ENCODE measurements at regions not wholly inside any gene's neighbourhood (a gene's known extent, or its start where the extent isn't known, plus 50 kb on each side); places are given as distances from the start of the nearest gene placed in this dataset.
"Not testable (repeated sequence)": the region's sequence is repeated elsewhere in the genome, so short reads cannot be mapped to it uniquely, and the experiment has no call there.

DNA sequence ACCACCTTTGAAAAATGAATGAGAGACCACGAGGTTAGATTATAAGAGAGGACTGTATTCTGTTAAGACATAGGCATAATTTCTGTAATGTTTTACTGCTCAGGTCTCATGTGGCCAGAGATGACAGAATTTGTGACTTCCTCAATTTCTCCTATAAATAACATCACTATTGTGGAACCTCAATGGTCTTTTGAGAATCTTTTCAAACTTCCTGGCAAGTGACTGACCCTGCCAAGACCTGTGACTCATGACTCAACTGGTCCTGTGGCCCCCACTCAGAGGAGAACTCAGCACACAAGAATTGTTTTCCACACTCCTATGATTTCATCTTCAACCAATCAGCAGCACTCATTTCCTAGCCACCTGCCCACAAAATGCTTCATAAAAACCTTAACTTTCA, 508.2 kb upstream of the ATP2B1 start:
- peaks cover 0 to 4% of the 10 kb centered on the region in 2 donors for H3K4me1 Mint-ChIP-seq (ENCODE audit: low read depth in 2 of 2)
- no peak overlapping the region for H3K27ac Mint-ChIP-seq
- no peaks in the 10 kb centered on the region for H3K9me3 Mint-ChIP-seq
- no peak for DNase-seq
- no peak for ATAC-seq (replicated peaks)
- no peaks in the 10 kb centered on the region for H3K36me3 Mint-ChIP-seq (ENCODE audit: insufficient read depth)
- H3K27me3 Mint-ChIP-seq, result peaks cover 6 to 18% of the 10 kb centered on the region in 2 donors
- no peak overlapping the region for H3K4me3 Mint-ChIP-seq

DNA sequence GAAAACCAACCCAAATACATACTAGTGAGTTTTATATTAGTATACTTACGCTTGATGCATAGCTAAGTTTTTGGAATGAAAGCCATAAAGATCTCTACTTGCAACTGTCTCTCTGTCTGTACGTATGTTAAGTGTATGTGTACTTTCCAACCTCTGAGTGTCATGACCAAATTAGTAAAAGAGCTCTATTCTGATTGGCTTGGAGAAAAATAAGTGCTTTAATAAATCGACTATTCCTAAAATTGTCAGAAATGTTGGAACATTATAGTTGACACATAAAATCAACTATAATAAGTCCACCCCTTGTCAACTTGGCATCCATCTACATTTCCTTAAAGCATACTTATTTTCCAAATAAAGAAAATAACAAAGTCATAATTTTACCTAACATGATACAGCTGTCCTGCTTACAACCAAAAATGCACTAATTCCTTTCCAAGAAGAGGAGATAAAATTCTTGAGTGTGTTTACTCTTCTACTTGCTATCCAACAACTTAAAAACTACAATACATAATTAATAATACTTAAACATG, 507.4 kb upstream of the ATP2B1 start:
- H3K27me3 Mint-ChIP-seq, result peaks cover 6 to 14% of the 10 kb centered on the region in 2 donors
- no peaks in the 10 kb centered on the region for H3K36me3 Mint-ChIP-seq (ENCODE audit: insufficient read depth)
- no peak for DNase-seq
- no peaks in the 10 kb centered on the region for H3K9me3 Mint-ChIP-seq
- H3K27ac Mint-ChIP-seq, result no peak overlapping the region
- H3K4me1 Mint-ChIP-seq (ENCODE audit: low read depth in 2 of 2), result peaks cover 0 to 4% of the 10 kb centered on the region in 2 donors
- no peak for ATAC-seq (replicated peaks)
- no peak overlapping the region for H3K4me3 Mint-ChIP-seq

- ATAC-seq (replicated peaks), result no peak
- Mint-ChIP-seq H3K4me1 (ENCODE audit: low read depth in 2 of 2) (no peaks in the 10 kb centered on the region), H3K27ac (no peak overlapping the region), H3K27me3 (peaks cover 6% of the 10 kb centered on the region in 2 donors), H3K9me3 (peaks cover 1 to 18% of the 10 kb centered on the region in 2 donors), H3K4me3 (no peak overlapping the region), H3K36me3 (ENCODE audit: insufficient read depth) (no peaks in the 10 kb centered on the region)
- no peak for DNase-seq
Measured at GRCh38 chr12:90211017-90211416, 502.4 kb upstream of the ATP2B1 start.

- ATAC-seq (replicated peaks) (no peak), DNase-seq (no peak)
- Mint-ChIP-seq H3K27ac (no peak overlapping the region), H3K36me3 (ENCODE audit: insufficient read depth) (no peaks in the 10 kb centered on the region), H3K4me3 (no peak overlapping the region), H3K27me3 (peaks cover 2 to 8% of the 10 kb centered on the region in 2 donors), H3K4me1 (ENCODE audit: low read depth in 2 of 2) (no peaks in the 10 kb centered on the region), H3K9me3 (peaks cover 1 to 18% of the 10 kb centered on the region in 2 donors)
Measured at GRCh38 chr12:90209029-90209428, 500.4 kb upstream of the ATP2B1 start.

GRCh38 chr12:90208379-90208778, 499.7 kb upstream of the ATP2B1 start:
- not testable (repeated sequence) for H3K4me1 Mint-ChIP-seq (ENCODE audit: low read depth in 2 of 2); ATAC-seq (replicated peaks); H3K36me3 Mint-ChIP-seq (ENCODE audit: insufficient read depth); H3K4me3 Mint-ChIP-seq; DNase-seq; H3K27ac Mint-ChIP-seq
- H3K9me3 Mint-ChIP-seq, result peaks cover 1 to 18% of the 10 kb centered on the region in 2 donors
- peaks cover 6 to 15% of the 10 kb centered on the region in 2 donors for H3K27me3 Mint-ChIP-seq

DNA sequence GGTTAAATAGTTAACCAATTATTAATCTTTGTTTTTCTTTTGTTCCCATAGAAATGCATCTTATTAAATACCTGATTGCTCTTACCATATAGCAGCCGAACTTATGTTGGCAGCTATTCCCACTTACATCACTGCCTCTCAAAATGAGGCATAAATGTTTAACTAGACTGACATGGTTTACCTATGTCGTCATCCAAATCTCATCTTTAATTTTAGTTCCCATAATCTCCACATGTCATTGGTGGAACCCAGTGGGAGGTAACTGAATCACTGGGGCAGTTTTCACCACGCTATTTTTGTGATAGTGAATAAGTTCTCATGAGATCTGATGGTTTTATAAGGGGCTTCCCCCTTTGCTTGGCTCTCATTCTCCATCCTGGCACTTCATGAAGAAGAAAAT, 499.2 kb upstream of the ATP2B1 start:
- H3K36me3 Mint-ChIP-seq (ENCODE audit: insufficient read depth), result no peaks in the 10 kb centered on the region
- no peaks in the 10 kb centered on the region for H3K4me1 Mint-ChIP-seq (ENCODE audit: low read depth in 2 of 2)
- H3K4me3 Mint-ChIP-seq, result no peak overlapping the region
- no peak for ATAC-seq (replicated peaks)
- DNase-seq, result no peak
- no peak overlapping the region for H3K27ac Mint-ChIP-seq
- H3K9me3 Mint-ChIP-seq, result peaks cover 1 to 18% of the 10 kb centered on the region in 2 donors
- H3K27me3 Mint-ChIP-seq, result peaks cover 8 to 11% of the 10 kb centered on the region in 2 donors

DNA sequence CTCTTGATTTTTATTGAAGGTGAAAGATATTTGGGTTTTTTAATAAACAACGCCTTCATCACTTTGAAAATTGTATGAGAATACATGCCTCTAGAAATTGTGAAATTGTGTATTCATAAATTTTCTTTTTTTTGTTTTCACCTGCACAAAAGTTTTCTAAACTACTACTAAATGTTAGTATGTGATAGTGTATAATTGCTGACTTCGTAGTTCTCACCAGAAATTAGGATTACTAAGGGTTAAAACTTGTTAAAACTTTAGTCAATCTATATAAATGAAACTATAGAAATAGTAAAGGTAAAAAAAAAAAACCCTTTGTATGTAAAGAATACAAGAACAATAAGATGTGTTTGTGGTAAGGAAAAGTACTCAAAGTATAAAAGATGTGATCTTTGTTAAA, 496.5 kb upstream of the ATP2B1 start:
- peaks cover 8 to 10% of the 10 kb centered on the region in 2 donors for H3K27me3 Mint-ChIP-seq
- no peak overlapping the region for H3K4me3 Mint-ChIP-seq
- no peak overlapping the region for H3K27ac Mint-ChIP-seq
- ATAC-seq (replicated peaks) (no peak), DNase-seq (no peak)
- peaks cover 1 to 11% of the 10 kb centered on the region in 2 donors for H3K9me3 Mint-ChIP-seq
- no peaks in the 10 kb centered on the region for H3K4me1 Mint-ChIP-seq (ENCODE audit: low read depth in 2 of 2)
- H3K36me3 Mint-ChIP-seq (ENCODE audit: insufficient read depth), result no peaks in the 10 kb centered on the region

- H3K9me3 Mint-ChIP-seq, result peaks cover 0 to 7% of the 10 kb centered on the region in 2 donors
- H3K4me1 Mint-ChIP-seq (ENCODE audit: low read depth in 2 of 2), result no peaks in the 10 kb centered on the region
- DNase-seq (no peak), ATAC-seq (replicated peaks) (no peak)
- H3K36me3 Mint-ChIP-seq (ENCODE audit: insufficient read depth), result no peaks in the 10 kb centered on the region
- no peak overlapping the region for H3K27ac Mint-ChIP-seq
- peaks cover 8 to 10% of the 10 kb centered on the region in 2 donors for H3K27me3 Mint-ChIP-seq
- no peak overlapping the region for H3K4me3 Mint-ChIP-seq
Measured at GRCh38 chr12:90203556-90203955, 494.9 kb upstream of the ATP2B1 start.

DNA sequence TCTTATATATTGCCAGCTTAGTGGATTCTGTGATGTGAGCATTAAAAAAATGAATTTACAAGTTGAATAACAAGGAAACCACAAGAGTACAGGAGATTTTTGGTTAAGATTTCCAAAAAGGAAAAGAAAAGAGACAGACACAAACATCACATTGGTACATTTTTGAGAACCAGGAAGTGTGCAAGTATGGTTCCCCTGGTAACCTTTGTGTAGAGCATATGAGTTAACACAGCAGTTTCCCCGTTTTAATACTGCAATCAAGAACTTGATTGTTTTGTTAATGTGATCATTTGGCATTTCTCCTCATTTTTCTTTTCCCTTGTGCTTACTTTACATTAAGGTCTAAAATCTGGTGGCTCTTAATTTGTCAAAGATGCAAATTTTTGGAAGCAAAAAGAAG, 490.4 kb upstream of the ATP2B1 start:
- no peak for DNase-seq
- no peaks in the 10 kb centered on the region for H3K36me3 Mint-ChIP-seq (ENCODE audit: insufficient read depth)
- peaks cover 7 to 8% of the 10 kb centered on the region in 2 donors for H3K27me3 Mint-ChIP-seq
- H3K4me1 Mint-ChIP-seq (ENCODE audit: low read depth in 2 of 2), result no peaks in the 10 kb centered on the region
- ATAC-seq (replicated peaks), result no peak
- no peak overlapping the region for H3K4me3 Mint-ChIP-seq
- H3K27ac Mint-ChIP-seq, result no peak overlapping the region
- H3K9me3 Mint-ChIP-seq, result no peaks in the 10 kb centered on the region

DNA sequence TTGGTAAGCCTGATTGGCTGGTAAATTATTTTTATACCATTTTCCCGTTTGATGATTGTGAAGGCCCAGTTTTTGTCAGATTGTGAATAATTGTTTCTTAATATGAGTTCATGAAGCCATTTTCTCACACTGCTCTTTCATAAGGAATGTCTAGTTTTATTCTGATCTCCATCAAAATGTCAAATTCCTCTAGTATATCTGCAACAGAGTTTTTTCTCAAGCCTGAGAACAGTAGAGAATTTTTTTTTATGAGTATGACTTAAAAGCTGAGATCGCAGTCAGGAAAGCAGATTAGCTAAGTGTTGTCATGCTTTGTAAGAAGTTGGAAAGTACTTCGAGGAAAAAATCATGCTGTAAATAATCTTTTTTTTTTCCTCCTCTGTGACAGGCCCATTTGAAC, 484.9 kb upstream of the ATP2B1 start:
- DNase-seq (no peak), ATAC-seq (replicated peaks) (no peak)
- no peaks in the 10 kb centered on the region for H3K36me3 Mint-ChIP-seq (ENCODE audit: insufficient read depth)
- H3K9me3 Mint-ChIP-seq, result no peaks in the 10 kb centered on the region
- no peak overlapping the region for H3K27ac Mint-ChIP-seq
- no peaks in the 10 kb centered on the region for H3K4me1 Mint-ChIP-seq (ENCODE audit: low read depth in 2 of 2)
- H3K4me3 Mint-ChIP-seq, result no peak overlapping the region
- no peaks in the 10 kb centered on the region for H3K27me3 Mint-ChIP-seq

DNA sequence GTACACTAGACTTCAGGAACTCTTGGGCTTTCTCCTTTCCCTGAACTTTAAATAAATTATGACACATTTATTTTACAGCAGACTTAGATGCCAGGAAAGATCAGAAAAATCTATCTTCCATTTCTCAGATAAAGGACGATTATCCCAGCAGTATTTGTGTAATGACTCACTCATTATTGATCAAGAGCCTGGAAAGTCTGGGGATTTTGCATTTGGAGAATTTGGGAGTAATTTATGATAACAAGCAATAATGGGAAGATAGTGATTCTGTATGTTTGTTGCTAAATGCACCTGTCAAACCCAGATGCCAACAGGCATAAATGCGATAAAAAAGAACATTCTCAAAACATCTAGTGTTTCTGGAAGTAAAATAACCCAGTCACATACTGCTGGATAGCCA, 480.2 kb upstream of the ATP2B1 start:
- no peak for DNase-seq
- Mint-ChIP-seq H3K9me3 (no peaks in the 10 kb centered on the region), H3K4me1 (ENCODE audit: low read depth in 2 of 2) (no peaks in the 10 kb centered on the region), H3K27me3 (peaks cover 0 to 16% of the 10 kb centered on the region in 2 donors), H3K4me3 (no peak overlapping the region), H3K36me3 (ENCODE audit: insufficient read depth) (no peaks in the 10 kb centered on the region), H3K27ac (no peak overlapping the region)
- ATAC-seq (replicated peaks), result no peak

- Mint-ChIP-seq H3K27ac (no peak overlapping the region), H3K27me3 (peaks cover 0 to 18% of the 10 kb centered on the region in 2 donors), H3K4me3 (no peak overlapping the region), H3K4me1 (ENCODE audit: low read depth in 2 of 2) (no peaks in the 10 kb centered on the region), H3K9me3 (no peaks in the 10 kb centered on the region), H3K36me3 (ENCODE audit: insufficient read depth) (no peaks in the 10 kb centered on the region)
- DNase-seq, result no peak
- ATAC-seq (replicated peaks), result no peak
Measured at GRCh38 chr12:90183201-90183600, 474.6 kb upstream of the ATP2B1 start.

DNA sequence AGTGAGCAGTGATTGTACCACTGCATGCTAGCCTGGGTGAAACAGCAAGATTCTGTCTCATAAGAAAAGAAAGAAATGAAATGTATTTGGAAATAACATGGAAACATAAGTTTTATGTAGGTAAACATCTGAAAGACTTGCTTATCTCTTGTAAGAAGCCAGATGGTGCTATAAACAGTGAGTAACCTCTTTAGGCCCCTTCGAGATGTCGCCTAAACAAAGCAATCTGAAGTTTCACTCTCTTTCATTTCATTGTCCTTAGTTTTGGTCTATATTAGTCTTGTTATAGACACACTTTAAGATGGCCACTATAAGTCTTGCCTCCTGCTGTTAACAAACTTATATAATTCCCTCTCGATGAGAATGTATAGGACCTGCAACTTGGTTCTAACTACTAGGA, 472.6 kb upstream of the ATP2B1 start:
- H3K4me1 Mint-ChIP-seq (ENCODE audit: low read depth in 2 of 2), result no peaks in the 10 kb centered on the region
- peaks cover 0 to 12% of the 10 kb centered on the region in 2 donors for H3K27me3 Mint-ChIP-seq
- no peak for DNase-seq
- no peaks in the 10 kb centered on the region for H3K36me3 Mint-ChIP-seq (ENCODE audit: insufficient read depth)
- no peaks in the 10 kb centered on the region for H3K9me3 Mint-ChIP-seq
- no peak overlapping the region for H3K4me3 Mint-ChIP-seq
- no peak for ATAC-seq (replicated peaks)
- H3K27ac Mint-ChIP-seq, result no peak overlapping the region

GRCh38 chr12:90174956-90175355, 466.3 kb upstream of the ATP2B1 start:
- Mint-ChIP-seq H3K9me3 (no peaks in the 10 kb centered on the region), H3K4me3 (no peak overlapping the region), H3K4me1 (ENCODE audit: low read depth in 2 of 2) (no peaks in the 10 kb centered on the region), H3K27ac (no peak overlapping the region), H3K36me3 (ENCODE audit: insufficient read depth) (no peaks in the 10 kb centered on the region), H3K27me3 (peaks cover 6 to 16% of the 10 kb centered on the region in 2 donors)
- DNase-seq, result no peak
- ATAC-seq (replicated peaks), result no peak

GRCh38 chr12:90174198-90174510, 465.5 kb upstream of the ATP2B1 start:
- no peak for DNase-seq
- H3K4me1 Mint-ChIP-seq (ENCODE audit: low read depth in 2 of 2), result no peaks in the 10 kb centered on the region
- H3K36me3 Mint-ChIP-seq (ENCODE audit: insufficient read depth), result no peaks in the 10 kb centered on the region
- H3K4me3 Mint-ChIP-seq, result no peak overlapping the region
- H3K9me3 Mint-ChIP-seq, result no peaks in the 10 kb centered on the region
- H3K27ac Mint-ChIP-seq, result no peak overlapping the region
- peaks cover 6 to 16% of the 10 kb centered on the region in 2 donors for H3K27me3 Mint-ChIP-seq
- ATAC-seq (replicated peaks), result no peak
